ENCODE measurements at regions not wholly inside any gene's neighbourhood (a gene's known extent, or its start where the extent isn't known, plus 50 kb on each side); places are given as distances from the start of the nearest gene placed in this dataset.

GRCh38 chr12:77696183-77696582 lies 134.5 kb upstream of the NAV3 start:
- TF ChIP-seq SREBF1 (IDR thresholded peaks at IDR 0.05; ENCODE audit: low read length) (no peak), ATF7 (IDR thresholded peaks at IDR 0.05; ENCODE audit: low read depth) (no peak), ZSCAN29 (IDR thresholded peaks at IDR 0.05) (no peak), CEBPB (IDR thresholded peaks at IDR 0.05; ENCODE audit: borderline replicate concordance in 1 of 2, low read depth in 2 of 2, low read length in 2 of 2) (no peak), GABPA (IDR thresholded peaks at IDR 0.05; ENCODE audit: low read depth) (no peak), FOXM1 (IDR thresholded peaks at IDR 0.05; ENCODE audit: low read depth, low read length) (no peak), MXI1 (IDR thresholded peaks at IDR 0.05; ENCODE audit: low read depth, low read length) (no peak), BCLAF1 (IDR thresholded peaks at IDR 0.05) (no peak), WRNIP1 (IDR thresholded peaks at IDR 0.05; ENCODE audit: borderline replicate concordance, low read depth, low read length) (no peak), IRF5 (IDR thresholded peaks at IDR 0.05; ENCODE audit: borderline replicate concordance) (no peak), PML (IDR thresholded peaks at IDR 0.05; ENCODE audit: low read length) (no peak), BHLHE40 (IDR thresholded peaks at IDR 0.05; ENCODE audit: borderline replicate concordance in 1 of 2, low read depth in 2 of 2, low read length in 1 of 2) (no peak), PBX3 (IDR thresholded peaks at IDR 0.05; ENCODE audit: insufficient replicate concordance, low read depth, low read length) (no peak), ZBTB40 (IDR thresholded peaks at IDR 0.05; ENCODE audit: borderline replicate concordance) (no peak)
- 42% methylated on average over 2 of the region's 2 CpGs for WGBS (ENCODE audit: insufficient coverage, insufficient replicate concordance, low lambda C conversion rate, missing lambda C conversion rate)

More at GRCh38 chr12:77696183-77696582, 134.5 kb upstream of the NAV3 start:
- Histone ChIP-seq H3K9ac (ENCODE audit: control insufficient read depth, insufficient read depth, low read length) (no peak overlapping the region), H3K79me2 (ENCODE audit: control insufficient read depth, insufficient read depth, low read length) (no peaks in the 10 kb centered on the region), H3K27me3 (replicated peaks in 1 of 2; ENCODE audit: control insufficient read depth in 2 of 2, insufficient read depth in 2 of 2, low read length in 1 of 2) (no peaks in the 10 kb centered on the region), H3K36me3 (ENCODE audit: control insufficient read depth in 2 of 2, insufficient read depth in 2 of 2, low read length in 1 of 2) (no peaks in the 10 kb centered on the region), H3K9me3 (replicated peaks; ENCODE audit: control insufficient read depth, insufficient read depth, low read length) (no peaks in the 10 kb centered on the region), H3K4me1 (ENCODE audit: control insufficient read depth, insufficient read depth, low read length) (no peaks in the 10 kb centered on the region), H4K20me1 (ENCODE audit: control insufficient read depth, insufficient read depth) (no peaks in the 10 kb centered on the region), H3K4me2 (ENCODE audit: control insufficient read depth, insufficient read depth) (no peak overlapping the region), H3K27ac (ENCODE audit: control insufficient read depth, insufficient read depth) (no peak overlapping the region), H2AFZ (ENCODE audit: control insufficient read depth, low read depth, low read length) (no peak overlapping the region), H3K4me3 (no peak overlapping the region)
- in situ Hi-C loops (cut with MboI), result no loop called here
- SMC1A ChIA-PET (ENCODE audit: uncharacterized antibody, unreplicated experiment), result no interaction called here
- ATAC-seq, result no peak
- CTCF ChIA-PET, result interaction anchor here (0.7 kb wide), 1 partner anchor 11 kb away, joined by 3 read pairs; no protein-coding TSS in a partner anchor
- no TSS peak for BruUV-seq (replicated peaks)
- RAD21 ChIA-PET (ENCODE audit: unreplicated experiment), result no interaction called here
- FAIRE-seq, result no peak
- POLR2A ChIA-PET, result no interaction called here
- intact Hi-C loops (cut with micrococcal nuclease; ENCODE audit: unreplicated experiment), result no loop called here
- no peak for DNase-seq (ENCODE audit: low read depth, low spot score)

Measured in GM12878 (cell line).